ENCODE measurements at regions not wholly inside any gene's neighbourhood (a gene's known extent, or its start where the extent isn't known, plus 50 kb on each side); places are given as distances from the start of the nearest gene placed in this dataset.

GRCh38 chr5:74949976-74950375 lies 83.8 kb upstream of the FAM169A start:
- TF ChIP-seq TAF1 (IDR thresholded peaks at IDR 0.05; ENCODE audit: borderline replicate concordance, low read depth, low read length) (no peak), HDAC2 (IDR thresholded peaks at IDR 0.05) (no peak), CTCF (IDR thresholded peaks at IDR 0.05 in 2 of 3, conservative IDR thresholded peaks at IDR 0.05 in 1 of 3; ENCODE audit: control insufficient read depth in 2 of 3, extremely low read depth in 1 of 3, insufficient read depth in 1 of 3, low read depth in 3 of 3, low read length in 3 of 3) (no peak), MTA3 (IDR thresholded peaks at IDR 0.05; ENCODE audit: borderline replicate concordance, low read length) (no peak), RELA (IDR thresholded peaks at IDR 0.05; ENCODE audit: borderline replicate concordance, partially characterized antibody) (no peak), KDM1A (IDR thresholded peaks at IDR 0.05; ENCODE audit: borderline replicate concordance) (no peak), CEBPB (IDR thresholded peaks at IDR 0.05; ENCODE audit: borderline replicate concordance in 1 of 2, low read depth in 2 of 2, low read length in 2 of 2) (no peak), ETV6 (conservative IDR thresholded peaks at IDR 0.05 in 1 of 2, IDR thresholded peaks at IDR 0.05 in 1 of 2; ENCODE audit: borderline replicate concordance in 1 of 2, low read depth in 1 of 2) (no peak), EZH2 (IDR thresholded peaks at IDR 0.05; ENCODE audit: borderline replicate concordance, control insufficient read depth, low read depth, low read length) (no peak), ZBTB33 (IDR thresholded peaks at IDR 0.05) (no peak), POLR2A (IDR thresholded peaks at IDR 0.05; ENCODE audit: low read depth, low read length) (no peak), CREM (IDR thresholded peaks at IDR 0.05; ENCODE audit: low read depth) (no peak), PKNOX1 (IDR thresholded peaks at IDR 0.05) (no peak)
